ENCODE measurements at regions not wholly inside any gene's neighbourhood (a gene's known extent, or its start where the extent isn't known, plus 50 kb on each side); places are given as distances from the start of the nearest gene placed in this dataset.

- no peak for DNase-seq (ENCODE audit: low spot score)
Observed at GRCh38 chr12:87784350-87784749, 244.9 kb downstream of the C12orf50 start.

DNA sequence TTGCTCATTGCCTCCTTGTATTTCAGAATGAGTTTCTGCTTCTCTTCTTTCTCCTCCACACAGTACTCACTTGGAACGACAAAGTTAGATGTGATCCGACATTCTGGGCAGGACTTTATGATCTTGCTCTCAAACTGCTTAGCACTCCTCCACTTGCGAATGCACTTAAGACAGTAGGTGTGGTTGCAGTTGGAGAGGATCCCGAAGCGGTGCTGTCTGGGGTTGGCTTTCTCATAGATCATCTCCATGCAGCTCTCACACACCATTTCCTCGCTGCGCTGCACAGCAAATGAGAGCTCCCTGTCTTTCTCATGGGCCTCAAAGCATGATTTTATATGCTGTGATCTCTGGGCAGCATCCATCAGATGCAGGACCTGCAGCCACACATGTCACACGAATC lies 245.7 kb downstream of the C12orf50 start:
- DNase-seq (ENCODE audit: low spot score), result no peak

GRCh38 chr12:87782838-87783237 lies 246.4 kb downstream of the C12orf50 start:
- DNase-seq (ENCODE audit: low spot score), result no peak

DNA sequence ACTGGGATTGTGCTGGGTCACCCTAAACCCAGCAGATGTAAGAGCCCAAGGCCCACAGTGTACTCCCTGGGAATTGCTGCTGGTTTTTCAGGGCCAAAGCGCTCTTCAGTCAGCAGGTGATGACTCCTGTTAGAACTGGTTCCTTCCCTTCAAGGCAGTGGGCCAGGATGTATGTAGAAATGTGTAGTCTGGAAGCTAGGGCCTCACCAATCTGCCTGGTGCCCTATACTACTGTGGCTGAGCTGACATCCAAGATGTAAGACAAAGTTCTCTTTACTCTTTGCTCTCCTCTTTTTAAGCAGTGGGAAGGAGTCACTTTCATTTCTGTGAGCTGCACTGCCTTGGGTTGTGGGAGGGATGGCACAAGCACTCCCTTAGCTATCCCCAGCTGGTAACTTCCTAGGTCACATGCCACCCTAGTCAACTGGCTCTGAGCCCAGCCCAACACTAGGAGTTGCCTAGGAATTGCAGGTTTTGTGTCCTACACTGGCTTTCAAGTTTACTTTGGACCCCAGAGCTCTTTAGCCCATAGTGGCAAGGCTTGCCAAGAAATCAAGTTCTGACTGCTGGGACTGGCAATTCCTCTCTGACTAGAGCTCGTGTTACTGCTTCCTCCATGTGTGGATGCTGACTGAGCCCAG lies 249.2 kb downstream of the C12orf50 start:
- DNase-seq (ENCODE audit: low spot score), result no peak

GRCh38 chr12:87779016-87779415 lies 250.2 kb downstream of the C12orf50 start:
- DNase-seq (ENCODE audit: low spot score), result no peak

- DNase-seq (ENCODE audit: low spot score), result no peak
Observed at GRCh38 chr12:87778065-87778464, 251.1 kb downstream of the C12orf50 start.

- DNase-seq (ENCODE audit: low spot score), result no peak
Observed at GRCh38 chr12:87775784-87776183, 253.4 kb downstream of the C12orf50 start.

DNA sequence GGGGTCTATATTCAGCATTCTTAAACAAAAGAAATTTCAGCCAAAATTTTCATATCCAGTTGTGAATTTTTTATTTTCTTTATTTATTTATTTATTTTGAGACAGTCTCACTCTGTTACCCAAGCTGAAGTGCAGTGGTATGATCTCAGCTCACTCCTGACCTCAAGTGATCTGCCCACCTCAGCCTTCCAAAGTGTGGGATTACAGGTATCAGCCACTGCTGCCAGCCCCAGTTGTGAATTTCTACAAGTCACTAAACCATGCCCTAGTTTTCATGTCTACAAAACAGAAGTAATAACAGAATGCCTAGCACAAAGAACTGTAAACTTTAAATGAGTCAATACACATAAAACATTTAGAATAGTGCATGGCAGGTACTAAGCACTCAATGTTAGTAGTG lies 254.2 kb downstream of the C12orf50 start:
- no peak for DNase-seq (ENCODE audit: low spot score)

GRCh38 chr12:87772401-87772800 lies 256.8 kb downstream of the C12orf50 start:
- no peak for DNase-seq (ENCODE audit: low spot score)

DNA sequence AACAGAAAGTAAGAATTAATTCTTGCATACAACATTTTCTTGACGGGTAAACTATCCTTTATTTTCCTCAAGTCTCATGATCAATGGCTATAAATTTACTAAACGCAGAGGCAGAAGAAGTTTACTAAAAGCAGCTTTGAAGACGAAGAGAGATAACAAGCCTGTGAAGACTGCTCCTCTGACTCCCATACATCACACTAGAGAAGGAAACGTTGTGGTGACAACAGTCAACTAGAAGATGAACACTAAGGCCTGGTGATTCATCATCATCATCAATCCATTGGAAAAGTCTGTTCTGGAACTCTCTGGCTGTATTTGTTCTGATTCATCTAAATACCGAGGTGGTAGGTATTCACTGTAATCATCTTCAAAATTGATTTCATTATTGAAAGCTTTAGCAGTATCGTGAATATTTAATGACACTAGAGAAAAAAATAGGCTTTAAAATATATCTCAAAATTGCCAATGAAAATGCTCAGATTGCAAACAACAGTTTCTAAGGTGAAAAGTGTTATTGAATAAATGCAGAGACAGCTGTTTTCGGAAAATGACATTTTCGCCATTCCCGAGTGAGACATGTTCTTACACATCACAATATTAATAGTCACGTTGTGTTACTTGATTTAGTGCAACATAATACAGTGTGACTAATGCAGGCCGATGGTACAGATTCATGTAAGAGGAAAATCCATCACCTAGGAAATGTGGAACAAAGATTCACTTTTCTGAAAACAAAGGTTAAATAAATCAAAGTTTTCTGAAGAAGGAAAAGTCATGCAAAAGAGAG lies 260.5 kb downstream of the C12orf50 start:
- DNase-seq (ENCODE audit: low spot score), result no peak

GRCh38 chr12:87766044-87766443 lies 263.2 kb downstream of the C12orf50 start:
- DNase-seq (ENCODE audit: low spot score), result no peak

- no peak for DNase-seq (ENCODE audit: low spot score)
Observed at GRCh38 chr12:87760943-87761342, 268.3 kb downstream of the C12orf50 start.

- DNase-seq (ENCODE audit: low spot score), result no peak
Observed at GRCh38 chr12:87758271-87758670, 270.9 kb downstream of the C12orf50 start.

GRCh38 chr12:87756721-87757120 lies 272.5 kb downstream of the C12orf50 start:
- DNase-seq (ENCODE audit: low spot score), result no peak

- no peak for DNase-seq (ENCODE audit: low spot score)
Observed at GRCh38 chr12:87756111-87756510, 273.1 kb downstream of the C12orf50 start.

DNA sequence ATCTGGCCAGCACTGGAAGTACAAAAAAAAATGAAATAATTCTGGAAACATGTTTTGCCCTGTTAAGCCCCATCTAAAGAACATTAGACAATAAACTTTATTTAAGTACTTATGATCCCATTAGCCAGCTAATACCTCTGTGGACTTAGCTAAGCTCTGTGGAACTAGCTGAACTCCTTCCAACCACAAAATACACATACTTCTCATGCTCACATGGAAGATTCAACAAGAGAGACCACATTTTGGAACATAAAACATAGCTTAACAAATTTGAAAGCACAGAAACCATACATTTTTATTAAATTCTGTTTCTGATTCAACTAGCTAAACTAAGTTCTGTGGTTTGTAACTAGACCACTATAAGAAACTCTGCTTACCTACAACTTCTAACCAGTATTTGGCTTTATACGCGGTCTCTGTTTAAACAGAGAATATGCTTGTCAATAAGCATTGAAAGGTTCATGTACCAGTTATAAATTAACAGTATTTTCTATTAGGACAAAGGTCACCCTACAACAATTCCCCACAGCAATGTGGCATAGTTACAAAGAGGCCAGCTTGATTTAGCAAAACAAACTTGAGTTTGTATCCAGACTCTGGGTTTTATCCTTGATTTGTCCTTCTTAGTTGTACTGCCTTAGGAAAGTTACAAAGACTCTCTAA lies 300.1 kb downstream of the C12orf50 start:
- DNase-seq (ENCODE audit: low spot score), result no peak

DNA sequence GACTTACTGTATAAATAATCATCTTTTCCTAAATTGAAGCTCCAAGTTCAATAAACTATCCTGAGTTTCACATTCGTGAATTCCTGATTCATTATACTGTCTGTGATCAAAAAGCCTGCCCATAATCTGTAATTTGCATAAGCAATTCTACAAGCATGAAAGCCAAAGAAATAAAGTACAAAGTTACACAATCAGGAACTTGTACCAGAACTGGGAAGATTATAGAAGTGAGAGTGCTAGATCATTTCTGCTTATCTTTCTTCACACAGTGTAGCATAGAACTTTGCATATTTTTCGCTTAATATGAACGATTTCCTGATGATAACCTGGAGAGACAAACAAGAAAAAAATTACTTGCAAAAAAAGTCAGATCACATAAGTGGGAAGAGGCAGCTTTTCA lies 308.2 kb downstream of the C12orf50 start:
- DNase-seq (ENCODE audit: low spot score), result no peak

DNA sequence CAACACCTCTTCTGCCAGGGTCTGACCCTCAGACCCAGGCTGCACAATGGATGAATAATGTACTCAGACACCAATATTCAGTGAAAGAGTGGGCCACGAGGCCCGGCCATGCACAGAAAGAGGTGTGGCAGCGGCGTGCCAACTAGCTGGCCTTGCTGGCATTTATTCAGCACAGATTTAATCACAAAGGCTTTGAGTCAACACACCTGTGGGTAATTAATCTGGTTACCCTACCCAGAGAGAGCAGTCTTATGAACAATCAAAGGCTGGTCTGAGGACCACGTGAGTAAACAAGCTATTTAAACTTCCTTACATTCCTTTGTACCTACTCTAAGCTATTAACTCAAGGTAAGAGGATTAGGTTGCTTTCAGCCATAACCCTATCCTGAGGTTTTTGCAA lies 324.8 kb downstream of the C12orf50 start:
- DNase-seq (ENCODE audit: low spot score), result no peak

DNA sequence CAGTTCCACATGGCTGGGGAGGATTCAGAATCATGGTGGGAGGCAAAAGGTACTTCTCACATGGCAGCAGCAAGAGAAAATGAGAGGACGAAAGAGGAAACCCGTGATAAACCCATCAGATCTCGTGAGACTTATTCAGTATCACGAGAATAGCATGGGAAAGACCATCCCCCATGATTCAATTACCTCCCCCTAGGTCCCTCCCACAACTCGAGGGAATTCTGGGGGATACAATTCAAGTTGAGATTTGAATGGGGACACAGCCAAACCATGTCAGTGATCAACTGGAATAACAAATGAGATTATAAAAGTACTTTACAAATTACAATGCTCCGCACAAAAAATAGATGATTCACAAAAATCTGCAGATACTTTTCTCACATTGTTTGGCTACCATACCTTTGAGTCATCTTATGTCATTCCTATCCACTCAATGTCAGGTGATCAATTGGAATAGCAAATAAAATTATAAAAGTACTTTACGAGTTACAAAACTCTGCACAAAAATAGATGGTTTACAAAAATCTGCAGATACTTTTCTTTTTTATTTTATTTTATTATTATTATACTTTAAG lies 338.9 kb downstream of the C12orf50 start:
- DNase-seq (ENCODE audit: low spot score), result no peak

GRCh38 chr12:87689196-87689595 lies 340.0 kb downstream of the C12orf50 start:
- DNase-seq (ENCODE audit: low spot score), result no peak

- DNase-seq (ENCODE audit: low spot score), result no peak
Observed at GRCh38 chr12:87687362-87687761, 341.8 kb downstream of the C12orf50 start.

DNA sequence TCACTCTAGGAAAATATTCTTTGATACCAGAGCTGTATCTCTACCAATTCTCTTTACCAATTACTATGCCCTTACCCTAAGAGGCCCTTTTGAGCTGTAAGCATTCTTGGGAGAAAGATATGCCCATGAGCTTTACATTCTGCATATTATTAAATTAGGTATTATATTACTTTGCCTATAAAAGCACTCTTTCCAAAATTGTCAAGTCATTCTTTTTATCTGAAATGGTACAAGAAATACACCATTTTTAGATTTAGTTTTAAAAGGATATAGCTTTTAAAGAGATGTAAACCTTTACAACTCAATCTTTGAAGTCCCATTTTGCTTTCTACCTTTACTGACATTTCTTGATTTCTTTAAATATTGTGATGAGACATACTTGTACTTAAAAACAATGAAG lies 343.5 kb downstream of the C12orf50 start:
- DNase-seq (ENCODE audit: low spot score), result no peak

DNA sequence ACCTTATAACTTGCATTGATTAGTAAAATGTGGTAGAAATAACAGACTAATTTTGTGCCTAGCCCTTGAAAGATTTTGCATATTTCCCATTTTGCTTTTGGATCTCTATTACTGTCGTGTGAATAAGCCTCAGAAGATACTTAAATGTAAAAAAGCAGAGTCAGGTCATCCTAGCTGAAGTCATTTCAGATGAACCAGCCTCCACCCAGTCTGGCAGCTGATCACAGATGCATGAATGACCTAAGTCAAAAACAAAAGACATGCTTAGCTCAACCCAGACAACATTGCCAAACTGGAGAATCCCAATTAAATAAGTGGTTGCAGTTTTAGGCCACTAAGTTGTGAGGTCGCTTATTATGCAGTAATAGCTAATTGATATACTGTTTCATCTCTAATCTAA lies 349.9 kb downstream of the C12orf50 start:
- no peak for DNase-seq (ENCODE audit: low spot score)

All from CD4-positive, alpha-beta T cell treated with Interleukin-15 for 4 hours (primary cell).